AG08395 (cell line): ENCODE measurements at regions not wholly inside any gene's neighbourhood (a gene's known extent, or its start where the extent isn't known, plus 50 kb on each side); places are given as distances from the start of the nearest gene placed in this dataset.
"Not testable (repeated sequence)": the region's sequence is repeated elsewhere in the genome, so short reads cannot be mapped to it uniquely, and the experiment has no call there.

Source experiments
- DNase-seq: peaks from one replicate; pipeline ENCODE4 v3.0.0; 2012; ENCODE audit warnings: mixed read lengths, low spot score

GRCh38 chr16:48057048-48057447, 98.7 kb downstream of the ABCC12 start:
- DNase-seq: no peak

- DNase-seq: peak; percentile 73
These were observed 100.8 kb downstream of the ABCC12 start for GRCh38 chr16:48054881-48055601.

- peak; percentile 23 for DNase-seq
These were observed 102.4 kb downstream of the ABCC12 start for GRCh38 chr16:48053418-48053745.

- DNase-seq: no peak
These were observed 102.9 kb downstream of the ABCC12 start for GRCh38 chr16:48052731-48053417.

GRCh38 chr16:48050871-48051270, 104.9 kb downstream of the ABCC12 start:
- no peak for DNase-seq

GRCh38 chr16:48049847-48050246, 105.9 kb downstream of the ABCC12 start:
- DNase-seq: no peak

- DNase-seq: no peak
These were observed 108.1 kb downstream of the ABCC12 start for GRCh38 chr16:48047720-48048119.

GRCh38 chr16:48047241-48047640, 108.6 kb downstream of the ABCC12 start:
- DNase-seq: no peak

- no peak for DNase-seq
These were observed 111.7 kb downstream of the ABCC12 start for GRCh38 chr16:48044117-48044516.

GRCh38 chr16:48041981-48042421, 113.8 kb downstream of the ABCC12 start:
- DNase-seq: no peak

- no peak for DNase-seq
These were observed 120.7 kb downstream of the ABCC12 start for GRCh38 chr16:48035142-48035541.

GRCh38 chr16:48030926-48031325, 124.9 kb downstream of the ABCC12 start:
- DNase-seq: no peak

- DNase-seq: peak; percentile 16
These were observed 126.0 kb downstream of the ABCC12 start for GRCh38 chr16:48029768-48030167.

- DNase-seq: no peak
These were observed 130.4 kb downstream of the ABCC12 start for GRCh38 chr16:48025359-48025758.

- DNase-seq: no peak
These were observed 131.8 kb downstream of the ABCC12 start for GRCh38 chr16:48024042-48024441.

GRCh38 chr16:48022496-48022895, 133.3 kb downstream of the ABCC12 start:
- DNase-seq: no peak

GRCh38 chr16:48020617-48021016, 135.2 kb downstream of the ABCC12 start:
- DNase-seq: not testable (repeated sequence)

- DNase-seq: no peak
These were observed 141.3 kb downstream of the ABCC12 start for GRCh38 chr16:48014349-48015135.

GRCh38 chr16:48013491-48013901, 142.3 kb downstream of the ABCC12 start:
- DNase-seq: no peak

- no peak for DNase-seq
These were observed 143.7 kb downstream of the ABCC12 start for GRCh38 chr16:48011878-48012658.

- no peak for DNase-seq
These were observed 144.3 kb downstream of the ABCC12 start for GRCh38 chr16:48011466-48011865.

- DNase-seq: no peak
These were observed 147.7 kb downstream of the ABCC12 start for GRCh38 chr16:48008011-48008525.
